Fibroblast of pulmonary artery (primary cell): ENCODE measurements at regions not wholly inside any gene's neighbourhood (a gene's known extent, or its start where the extent isn't known, plus 50 kb on each side); places are given as distances from the start of the nearest gene placed in this dataset.

Experiments used
- DNase-seq: peaks from one replicate; pipeline ENCODE4 v3.0.0-alpha.2; 2010; ENCODE audit warnings: low read depth
- H3K4me3 ChIP-seq: replicated peaks from 2 replicates; pipeline ENCODE4 v1.5.1; 2011; ENCODE audit warnings: low read depth, mild to moderate bottlenecking, control low read depth, low read length, moderate library complexity
- CTCF ChIP-seq: IDR thresholded peaks from 2 replicates; pipeline ENCODE4 v1.5.1; 2011; ENCODE audit warnings: mild to moderate bottlenecking, control low read depth, low read length, inconsistent platforms; ENCODE audit errors: missing control alignments

- H3K4me3 ChIP-seq = no peak overlapping the region
- DNase-seq = no peak
- TF ChIP-seq CTCF = no peak
Measured at GRCh38 chr1:60911966-60912697, 170.2 kb upstream of the NFIA start.

- no peak for DNase-seq
- no peak for TF ChIP-seq CTCF
- no peak overlapping the region for H3K4me3 ChIP-seq
Measured at GRCh38 chr1:60908159-60908558, 174.2 kb upstream of the NFIA start.

- no peak overlapping the region for H3K4me3 ChIP-seq
- TF ChIP-seq CTCF = no peak
- DNase-seq = no peak
Measured at GRCh38 chr1:60906526-60906925, 175.8 kb upstream of the NFIA start.

- no peak for DNase-seq
Measured at GRCh38 chr1:60906039-60906438, 176.3 kb upstream of the NFIA start.

GRCh38 chr1:60904099-60904851 is 178.1 kb upstream of the NFIA start:
- no peak for TF ChIP-seq CTCF
- peak; percentile 51 for DNase-seq
- H3K4me3 ChIP-seq = no peak overlapping the region

More at GRCh38 chr1:60906039-60906438, 176.3 kb upstream of the NFIA start:
- no peak for TF ChIP-seq CTCF
- no peak overlapping the region for H3K4me3 ChIP-seq

- peak; percentile 12 for DNase-seq
- no peak overlapping the region for H3K4me3 ChIP-seq
- no peak for TF ChIP-seq CTCF
Measured at GRCh38 chr1:60903591-60903990, 178.8 kb upstream of the NFIA start.
